HG03378 (cell line): ENCODE measurements at regions not wholly inside any gene's neighbourhood (a gene's known extent, or its start where the extent isn't known, plus 50 kb on each side); places are given as distances from the start of the nearest gene placed in this dataset.

Experiments
- ATAC-seq: cut with Tn5 transposase; IDR thresholded peaks from one replicate; pipeline ENCODE4 v1.9.1; 2021; ENCODE audit warnings: mild to moderate bottlenecking, moderate library complexity; ENCODE audit not compliant: unreplicated experiment

DNA sequence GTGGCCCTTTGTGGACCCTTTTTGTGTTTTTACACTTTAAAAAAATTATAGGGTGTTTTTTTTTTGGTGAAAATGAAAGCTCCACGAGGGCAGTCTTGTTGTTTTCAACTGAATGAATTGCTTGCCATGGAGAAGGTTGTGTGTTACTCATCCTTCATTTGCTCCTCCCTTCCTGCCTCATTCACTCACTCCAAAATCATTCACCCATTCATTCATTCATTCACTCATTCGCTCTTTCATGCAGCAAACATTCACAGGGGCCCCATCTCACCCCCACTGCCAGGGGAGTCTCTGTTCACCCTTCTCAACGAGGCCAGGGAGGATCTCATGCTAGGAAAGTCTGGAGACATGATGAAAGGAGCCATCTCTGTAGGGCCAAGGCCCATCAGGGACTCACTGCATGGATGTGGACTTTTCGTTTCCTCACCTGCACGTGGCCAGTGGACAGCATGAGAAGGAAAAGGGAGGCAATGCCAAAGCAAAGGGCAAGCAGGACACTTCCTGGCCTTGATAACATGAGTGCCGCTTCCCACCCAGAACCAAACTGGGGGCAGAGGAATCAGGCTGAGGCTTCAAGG, 62.8 kb upstream of the COL13A1 start:
- ATAC-seq, result no peak

GRCh38 chr10:69739634-69740033, 62.1 kb upstream of the COL13A1 start:
- ATAC-seq, result no peak

DNA sequence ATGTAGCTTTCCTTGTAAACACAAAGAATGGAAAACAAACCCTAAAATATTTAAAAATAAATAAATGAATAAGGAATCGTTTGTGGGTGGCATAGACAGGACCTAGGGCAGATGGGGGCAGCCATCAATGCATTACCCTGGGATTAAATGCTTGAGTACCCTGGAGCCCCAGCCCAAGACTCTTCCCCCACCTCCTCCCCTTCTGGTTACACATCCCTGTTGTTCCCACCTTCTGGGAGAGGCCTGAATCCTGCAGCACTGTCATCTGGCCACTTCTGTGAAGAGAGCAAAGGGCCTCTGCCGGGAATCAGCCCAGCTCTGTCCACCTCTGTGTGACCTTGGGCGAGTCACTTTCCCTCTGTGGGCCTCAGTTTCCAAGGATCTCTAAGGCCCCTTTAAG, 61.6 kb upstream of the COL13A1 start:
- ATAC-seq, result no peak

DNA sequence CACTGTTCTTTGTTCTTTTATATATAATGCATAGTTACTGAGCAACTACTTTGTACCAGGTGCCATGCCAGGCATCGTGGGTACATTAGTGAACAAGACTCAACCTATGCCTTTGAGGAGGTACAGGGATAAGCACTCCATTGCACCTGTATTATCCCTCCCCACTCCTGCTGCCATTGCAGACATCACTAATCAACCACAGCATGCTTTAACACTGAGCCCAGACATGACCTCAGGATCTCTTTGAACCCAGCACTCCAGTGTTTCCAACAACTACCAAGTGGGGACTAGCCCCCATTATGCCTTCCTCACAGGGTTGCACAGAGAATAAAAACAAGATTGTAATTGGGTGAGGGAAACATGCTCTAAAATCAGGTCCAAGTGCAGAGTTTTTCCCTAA, 60.5 kb upstream of the COL13A1 start:
- ATAC-seq, result no peak

DNA sequence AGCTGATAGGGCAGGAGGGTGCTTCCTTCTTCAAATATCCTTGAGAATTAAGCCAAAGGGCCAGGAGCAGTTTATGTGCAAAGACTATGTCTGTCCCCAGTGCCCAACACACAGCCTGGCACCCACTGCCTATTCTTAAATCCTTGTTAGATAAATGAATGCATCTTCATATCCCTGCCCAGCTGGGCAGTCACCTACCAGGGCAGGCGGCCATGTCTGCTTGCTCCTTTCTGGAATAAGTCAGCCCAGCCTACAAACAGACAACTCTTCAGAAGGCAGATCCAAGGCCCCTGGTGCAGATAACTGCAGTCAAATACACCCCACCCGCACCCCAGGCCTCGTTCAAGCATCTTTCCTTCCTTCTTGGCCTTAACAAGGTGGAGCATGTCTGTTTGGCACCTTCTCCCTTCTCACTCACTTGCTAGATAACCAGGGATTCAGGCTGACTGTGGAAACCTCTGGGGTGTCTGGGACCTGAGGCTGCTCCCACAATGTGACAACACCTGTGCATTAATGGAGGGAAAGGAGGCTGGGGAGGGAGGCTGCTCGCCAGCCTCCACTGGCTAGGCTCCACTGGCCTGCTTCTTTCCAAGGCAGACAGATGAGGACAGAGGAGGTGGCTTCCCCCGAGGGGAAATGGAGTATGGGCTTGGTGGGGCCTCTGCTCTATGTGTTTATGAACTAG, 59.9 kb upstream of the COL13A1 start:
- no peak for ATAC-seq

DNA sequence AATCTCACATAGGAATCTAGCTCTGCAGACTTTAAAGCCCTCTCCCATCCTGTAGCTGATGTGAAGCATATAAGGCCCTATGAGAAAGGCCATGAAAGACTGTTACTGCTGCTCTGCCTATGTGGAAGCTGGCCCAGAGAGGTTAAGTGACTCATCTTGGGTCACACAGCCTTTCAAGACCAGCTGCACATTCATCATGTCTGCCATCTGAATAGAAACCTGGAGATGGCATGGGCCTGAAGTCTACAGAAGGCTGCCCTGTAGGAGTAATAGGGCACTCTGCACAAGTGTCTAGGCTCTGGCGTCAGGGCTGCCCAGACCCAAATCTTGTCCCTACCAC, 59.4 kb upstream of the COL13A1 start:
- no peak for ATAC-seq

DNA sequence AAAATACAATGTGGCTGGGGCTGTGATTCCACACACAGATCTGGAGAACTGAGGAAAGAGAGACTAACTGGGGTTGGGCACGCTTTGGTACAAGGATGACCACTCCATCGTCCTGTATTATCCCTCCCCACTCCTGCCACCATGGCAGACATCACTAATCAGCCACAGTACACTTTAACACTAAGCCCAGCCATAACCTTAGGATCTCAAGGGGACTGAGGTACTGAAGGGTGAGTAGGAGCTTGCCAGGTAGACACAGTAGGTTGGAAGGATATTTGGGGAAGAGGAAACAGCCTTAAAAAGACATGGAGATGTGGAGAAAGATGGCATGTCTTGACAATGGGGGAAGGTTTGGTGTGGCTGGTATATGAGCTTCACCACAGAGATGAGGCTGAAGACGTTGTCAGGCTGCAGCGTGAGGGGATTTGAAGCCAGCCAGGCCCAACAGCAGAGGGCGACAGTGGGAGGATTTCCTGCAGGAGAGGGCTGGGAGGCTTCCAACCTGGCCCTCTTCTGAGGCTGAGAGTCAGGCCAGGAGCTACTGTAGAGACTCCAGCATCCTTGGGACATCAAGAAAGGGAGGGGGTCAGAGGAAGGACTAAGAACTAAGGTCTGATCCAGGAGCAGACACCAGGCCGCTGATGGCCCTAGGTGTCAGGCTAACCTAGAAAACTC, 58.6 kb upstream of the COL13A1 start:
- ATAC-seq, result no peak

DNA sequence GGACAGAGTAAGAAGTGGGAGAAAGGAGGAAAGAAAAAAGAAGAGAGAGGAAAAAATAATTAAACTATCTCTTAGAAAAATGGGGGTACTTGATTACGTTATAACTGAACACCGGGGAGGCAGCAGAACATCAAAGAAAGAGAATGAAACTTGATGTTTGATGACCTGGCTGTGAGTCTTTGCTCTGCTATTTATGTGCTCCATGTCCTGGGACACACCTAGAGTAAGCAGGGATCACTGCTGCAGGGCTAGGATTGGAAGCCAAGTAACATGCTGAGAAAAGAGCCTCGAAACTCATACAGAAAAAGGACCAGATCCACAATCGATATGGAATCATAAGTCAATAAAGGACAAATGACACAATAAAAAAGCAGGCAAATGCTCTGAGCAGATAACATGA, 56.7 kb upstream of the COL13A1 start:
- ATAC-seq, result no peak

- ATAC-seq, result peak; percentile 59
Observed at GRCh38 chr10:69745698-69746097, 56.0 kb upstream of the COL13A1 start.

GRCh38 chr10:69747179-69747578, 54.5 kb upstream of the COL13A1 start:
- ATAC-seq, result no peak

DNA sequence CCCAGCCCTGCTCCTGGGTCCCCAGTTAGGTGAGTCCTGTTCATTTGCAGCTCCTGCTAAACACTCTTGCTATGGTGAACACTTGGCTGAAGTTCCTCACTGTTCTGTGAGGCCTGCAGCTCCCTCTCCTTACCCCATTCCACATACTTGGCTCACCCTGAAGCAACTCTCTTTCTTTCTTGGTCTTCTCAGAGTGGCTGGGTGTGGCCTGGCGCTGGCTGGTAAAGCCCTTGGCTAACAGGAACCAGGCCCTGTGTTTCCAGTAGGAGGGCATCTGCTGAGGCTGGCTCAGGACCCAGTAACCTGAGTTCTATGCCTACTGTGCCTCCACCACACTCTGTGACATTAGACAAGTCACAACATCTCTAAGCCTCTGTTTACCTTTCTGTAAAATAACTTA, 53.1 kb upstream of the COL13A1 start:
- no peak for ATAC-seq

- no peak for ATAC-seq
Observed at GRCh38 chr10:69749178-69750010, 52.3 kb upstream of the COL13A1 start.

DNA sequence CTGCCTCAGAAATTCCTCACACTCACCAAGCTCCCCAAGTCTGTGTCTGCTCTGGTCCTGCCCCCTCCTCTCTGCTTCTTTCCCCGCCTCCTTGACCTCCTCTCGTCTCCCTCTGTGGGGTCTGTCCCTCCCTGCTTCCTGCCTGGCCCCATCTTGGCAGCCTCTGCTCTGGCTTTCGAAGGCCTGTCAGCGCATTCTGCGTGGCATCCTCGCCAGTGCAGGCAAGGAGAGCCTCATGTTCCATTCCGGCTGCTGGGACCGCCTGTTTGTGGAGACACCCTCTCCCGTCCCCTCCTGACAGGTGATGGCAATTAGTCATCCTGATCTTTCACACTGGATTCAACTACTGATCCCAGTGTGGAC, 51.7 kb upstream of the COL13A1 start:
- no peak for ATAC-seq

GRCh38 chr10:69750725-69751124, 51.0 kb upstream of the COL13A1 start:
- ATAC-seq, result no peak

DNA sequence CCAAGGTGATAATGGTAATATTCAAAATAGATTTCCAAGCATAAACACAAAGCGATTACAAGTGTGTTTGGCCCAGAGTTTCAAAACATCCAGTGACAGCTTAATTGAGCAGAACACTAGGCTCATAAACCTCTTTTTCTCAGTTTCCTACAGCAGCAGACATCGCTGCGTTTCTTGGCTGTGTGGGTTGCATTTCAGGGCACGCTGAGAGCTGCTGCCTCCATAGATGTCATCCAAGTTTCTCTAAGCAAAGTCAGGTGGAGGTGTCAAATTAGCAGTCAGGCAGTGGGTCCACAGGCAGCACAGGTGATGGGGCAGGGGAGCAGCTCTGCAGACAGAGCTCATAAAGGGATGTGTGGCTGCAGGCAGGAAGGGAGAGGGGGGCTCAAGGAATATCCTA, 50.5 kb upstream of the COL13A1 start:
- ATAC-seq, result no peak
